Activated naive CD8-positive, alpha-beta T cell treated with anti-CD3 and anti-CD28 coated beads, Interleukin-2, amount 50 U/mL, for 24 hours (primary cell): ENCODE measurements at regions not wholly inside any gene's neighbourhood (a gene's known extent, or its start where the extent isn't known, plus 50 kb on each side); places are given as distances from the start of the nearest gene placed in this dataset.

Experiments
- ATAC-seq: fragments of 150-1000 bp; cut with Tn5 transposase; one replicate; pipeline ENCODE4 v1.10.0; 2021
- DNase-seq: peaks from one replicate; pipeline ENCODE4 v3.0.0; 2021
- H3K27ac Mint-ChIP-seq: one replicate; pipeline ENCODE4 v1.8.0; 2021; ENCODE audit warnings: mild to moderate bottlenecking, mixed read lengths
- H3K27me3 Mint-ChIP-seq: one replicate; pipeline ENCODE4 v1.8.0; 2021; ENCODE audit warnings: mixed read lengths
- H3K36me3 Mint-ChIP-seq: one replicate; pipeline ENCODE4 v1.8.0; 2021; ENCODE audit warnings: low read depth, mixed read lengths
- H3K4me1 Mint-ChIP-seq: one replicate; pipeline ENCODE4 v1.8.0; 2021; ENCODE audit warnings: mixed read lengths
- H3K4me3 Mint-ChIP-seq: one replicate; pipeline ENCODE4 v1.8.0; 2021; ENCODE audit warnings: mild to moderate bottlenecking, moderate library complexity, mixed read lengths
- H3K9me3 Mint-ChIP-seq: one replicate; pipeline ENCODE4 v1.8.0; 2021; ENCODE audit warnings: mixed read lengths

DNA sequence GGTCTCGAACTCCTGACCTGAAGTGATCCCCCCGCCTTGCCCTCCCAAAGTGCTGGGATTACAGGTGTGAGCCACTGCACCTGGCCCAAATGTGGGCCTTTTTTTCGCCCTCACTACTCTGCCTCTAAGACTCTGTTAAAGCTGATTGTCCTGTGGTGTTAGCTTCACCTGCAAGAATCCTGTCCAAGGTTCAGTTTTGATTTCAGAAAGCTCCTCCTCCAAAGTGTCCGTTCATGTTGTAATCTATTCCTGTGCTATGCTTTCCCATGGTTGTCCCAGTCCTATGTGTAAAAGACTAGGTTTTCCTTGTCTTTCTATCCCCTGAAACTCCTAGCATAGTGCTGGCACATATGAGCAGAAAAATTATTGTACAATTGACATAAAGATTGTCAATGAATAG is 440.9 kb downstream of the KLF5 start:
- DNase-seq (no peak), ATAC-seq (no peak)
- Mint-ChIP-seq H3K9me3 (peaks cover 4% of the 10 kb centered on the region), H3K4me1 (no peaks in the 10 kb centered on the region), H3K36me3 (no peaks in the 10 kb centered on the region), H3K27ac (no peak overlapping the region), H3K27me3 (no peaks in the 10 kb centered on the region), H3K4me3 (no peak overlapping the region)

DNA sequence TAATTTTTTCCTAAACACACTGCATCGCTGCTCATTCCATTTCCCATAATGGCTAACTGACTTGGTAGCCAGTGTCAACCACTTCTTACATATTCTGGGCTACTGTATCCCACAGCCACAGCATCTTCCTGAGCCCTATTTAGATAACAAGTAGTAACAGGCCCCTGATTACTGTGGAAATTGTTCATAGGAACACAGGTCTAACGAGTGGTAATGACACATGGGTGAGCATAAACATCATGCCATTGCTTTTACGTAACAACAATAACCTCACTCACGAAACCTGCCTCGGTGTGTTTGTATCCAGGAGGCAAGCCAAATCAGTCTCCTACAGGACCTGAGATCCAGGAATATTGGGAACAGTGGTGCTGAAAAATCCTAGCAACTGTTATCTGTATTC is 438.6 kb downstream of the KLF5 start:
- H3K27me3 Mint-ChIP-seq: no peaks in the 10 kb centered on the region
- no peak for ATAC-seq
- H3K9me3 Mint-ChIP-seq: peaks cover 4% of the 10 kb centered on the region
- no peak for DNase-seq
- no peaks in the 10 kb centered on the region for H3K4me1 Mint-ChIP-seq
- no peak overlapping the region for H3K4me3 Mint-ChIP-seq
- no peaks in the 10 kb centered on the region for H3K36me3 Mint-ChIP-seq
- H3K27ac Mint-ChIP-seq: no peak overlapping the region

DNA sequence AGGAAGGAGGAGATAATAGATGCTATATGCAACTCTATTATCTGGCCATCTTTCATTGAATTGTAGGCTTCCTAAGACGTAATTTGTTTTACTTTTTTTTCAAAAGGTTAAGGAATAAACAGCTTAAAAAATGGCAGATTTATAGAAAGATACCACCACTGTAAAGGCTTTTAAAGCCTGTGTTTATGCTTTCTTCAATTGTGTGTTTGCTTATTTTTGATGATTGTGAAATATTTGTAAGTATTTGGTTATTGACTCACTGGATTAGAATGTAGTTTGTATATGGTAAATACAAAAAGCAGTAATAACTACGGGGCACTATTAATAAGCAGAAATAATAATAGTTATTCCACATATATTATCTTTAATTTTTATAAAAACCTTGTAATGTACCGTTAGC is 437.9 kb downstream of the KLF5 start:
- DNase-seq (no peak), ATAC-seq (no peak)
- H3K27ac Mint-ChIP-seq: no peak overlapping the region
- no peak overlapping the region for H3K4me3 Mint-ChIP-seq
- no peaks in the 10 kb centered on the region for H3K36me3 Mint-ChIP-seq
- peaks cover 4% of the 10 kb centered on the region for H3K9me3 Mint-ChIP-seq
- H3K4me1 Mint-ChIP-seq: no peaks in the 10 kb centered on the region
- H3K27me3 Mint-ChIP-seq: no peaks in the 10 kb centered on the region

DNA sequence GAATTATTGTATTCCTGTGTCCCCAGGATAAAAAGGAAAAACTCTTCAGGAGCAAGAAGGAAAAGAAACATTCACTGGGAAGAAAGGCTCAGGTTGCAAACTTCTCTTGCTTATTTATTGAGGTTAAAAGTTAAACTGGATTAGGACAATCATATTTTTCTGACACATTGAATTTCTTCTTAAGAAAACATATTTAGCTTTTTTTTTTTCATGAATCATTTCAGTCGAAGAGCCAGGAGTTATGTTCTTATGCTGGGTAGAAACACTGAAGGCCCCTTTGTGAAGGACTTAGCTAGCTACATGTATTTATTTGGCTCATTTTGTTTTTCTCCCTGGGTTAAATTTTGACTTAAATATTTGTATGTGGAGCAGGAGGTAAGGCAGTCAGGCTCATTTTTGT is 434.0 kb downstream of the KLF5 start:
- no peak overlapping the region for H3K4me3 Mint-ChIP-seq
- no peaks in the 10 kb centered on the region for H3K36me3 Mint-ChIP-seq
- no peak overlapping the region for H3K27ac Mint-ChIP-seq
- ATAC-seq (no peak), DNase-seq (no peak)
- peaks cover 6% of the 10 kb centered on the region for H3K9me3 Mint-ChIP-seq
- H3K27me3 Mint-ChIP-seq: no peaks in the 10 kb centered on the region
- H3K4me1 Mint-ChIP-seq: no peaks in the 10 kb centered on the region

DNA sequence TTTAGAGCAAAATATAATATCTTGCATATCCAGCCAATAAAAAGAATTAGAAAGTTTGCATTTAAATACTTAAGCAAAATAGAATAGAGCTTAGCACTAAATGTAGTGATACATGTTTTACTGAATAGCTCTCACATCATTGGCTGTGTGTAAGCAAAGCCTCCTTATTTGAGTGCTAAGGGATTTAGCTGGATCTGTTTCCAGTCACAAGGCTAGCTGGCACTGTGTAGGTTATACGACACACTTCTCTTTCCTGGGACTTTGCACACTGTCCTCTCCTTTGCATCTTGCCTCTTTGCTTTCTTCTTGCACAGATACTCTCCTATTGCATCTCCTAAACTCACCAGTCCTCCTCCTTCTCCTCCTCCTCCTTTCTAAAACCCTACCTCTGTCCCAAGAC is 423.8 kb downstream of the KLF5 start:
- H3K9me3 Mint-ChIP-seq: no peaks in the 10 kb centered on the region
- ATAC-seq: no peak

DNA sequence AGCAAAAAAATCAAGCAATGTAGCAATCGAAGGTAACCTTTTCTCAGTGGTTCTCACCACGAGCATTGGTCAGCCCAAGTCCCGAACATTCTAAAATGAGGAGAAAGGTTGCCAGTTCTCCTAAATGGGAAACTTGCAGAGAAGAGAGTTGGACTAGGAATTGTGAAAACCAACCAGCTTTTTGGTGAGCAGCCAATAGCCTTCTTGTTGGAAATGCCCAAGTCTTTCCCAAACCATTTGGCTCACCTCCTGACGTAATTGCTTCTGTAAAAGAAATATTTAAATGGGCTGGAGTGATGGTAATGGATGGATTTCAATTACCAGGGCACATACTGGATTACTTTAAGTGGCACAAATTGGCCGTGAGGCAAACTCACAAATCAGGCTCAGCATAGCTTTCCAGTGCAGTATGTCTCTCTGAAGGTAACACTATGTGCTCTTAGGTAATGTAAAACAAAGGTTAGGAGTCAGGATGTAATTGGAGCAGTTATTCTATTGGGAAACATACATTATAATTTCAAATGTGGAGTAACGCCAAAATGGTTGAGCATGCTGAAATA is 423.2 kb downstream of the KLF5 start:
- ATAC-seq: no peak
- no peak overlapping the region for H3K4me3 Mint-ChIP-seq
- DNase-seq: no peak
- H3K27me3 Mint-ChIP-seq: no peaks in the 10 kb centered on the region
- H3K36me3 Mint-ChIP-seq: no peaks in the 10 kb centered on the region
- H3K9me3 Mint-ChIP-seq: no peaks in the 10 kb centered on the region
- H3K27ac Mint-ChIP-seq: no peak overlapping the region
- no peaks in the 10 kb centered on the region for H3K4me1 Mint-ChIP-seq

More for the DNA sequence above, 423.8 kb downstream of the KLF5 start:
- Mint-ChIP-seq H3K27ac (no peak overlapping the region), H3K4me3 (no peak overlapping the region), H3K27me3 (no peaks in the 10 kb centered on the region), H3K36me3 (no peaks in the 10 kb centered on the region), H3K4me1 (no peaks in the 10 kb centered on the region)
- no peak for DNase-seq

DNA sequence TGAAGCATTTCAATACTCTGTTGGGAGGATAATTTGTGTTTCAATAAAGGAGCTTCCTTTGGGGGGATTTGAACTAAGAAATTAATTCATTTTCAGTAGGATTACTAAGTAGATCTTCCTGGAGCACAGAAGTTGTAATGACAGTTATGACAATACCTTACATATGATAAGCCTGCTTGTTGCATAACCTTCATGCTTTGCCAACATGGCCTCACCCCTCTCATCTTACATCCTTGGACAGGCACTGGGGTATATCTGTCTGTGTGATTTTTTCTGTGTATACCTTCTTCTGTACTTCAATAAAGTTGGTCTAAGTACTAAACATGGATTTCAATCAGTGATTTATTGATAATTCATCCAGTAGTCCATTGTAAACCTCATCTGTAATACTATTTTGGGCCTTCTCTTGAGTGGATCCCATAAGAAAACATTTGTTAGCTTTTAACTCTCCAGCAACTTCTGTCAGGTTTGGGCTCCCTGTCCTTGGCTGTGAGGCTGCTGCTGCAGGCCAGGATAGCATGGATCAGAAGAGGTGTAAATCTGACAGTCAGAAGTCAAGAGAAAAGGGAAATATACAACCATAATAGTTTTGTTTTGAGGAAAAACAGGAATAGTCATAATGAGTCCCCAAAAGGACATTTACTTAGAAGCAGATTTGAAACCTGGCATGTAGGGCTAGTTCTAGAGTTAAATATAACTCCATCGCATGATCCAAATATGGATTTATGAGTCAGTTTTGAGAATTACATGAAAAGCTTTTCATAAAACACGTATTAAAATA is 422.2 kb downstream of the KLF5 start:
- H3K27me3 Mint-ChIP-seq: no peaks in the 10 kb centered on the region
- no peaks in the 10 kb centered on the region for H3K9me3 Mint-ChIP-seq
- H3K36me3 Mint-ChIP-seq: no peaks in the 10 kb centered on the region
- H3K4me1 Mint-ChIP-seq: no peaks in the 10 kb centered on the region
- ATAC-seq (no peak), DNase-seq (no peak)
- no peak overlapping the region for H3K4me3 Mint-ChIP-seq
- H3K27ac Mint-ChIP-seq: no peak overlapping the region

DNA sequence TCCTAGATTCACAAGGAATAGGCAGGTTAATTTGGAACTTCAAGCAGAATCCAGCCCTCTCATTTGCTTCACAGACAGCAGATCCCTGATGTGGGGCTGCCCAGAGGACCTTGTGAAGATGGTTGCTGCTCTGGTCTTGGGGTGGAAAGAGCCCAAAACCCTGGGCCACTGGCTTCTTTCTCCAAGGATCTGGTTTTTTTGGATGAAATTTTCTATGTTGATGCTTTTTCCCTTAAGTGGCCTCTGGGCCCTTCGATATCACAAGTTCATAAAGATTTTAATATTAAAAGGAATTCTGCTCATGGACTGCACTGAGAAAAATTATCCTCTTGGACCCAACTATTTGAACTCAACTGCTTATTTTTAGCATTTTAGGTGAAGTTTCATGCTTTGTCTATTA is 421.1 kb downstream of the KLF5 start:
- no peak overlapping the region for H3K27ac Mint-ChIP-seq
- H3K36me3 Mint-ChIP-seq: no peaks in the 10 kb centered on the region
- H3K9me3 Mint-ChIP-seq: no peaks in the 10 kb centered on the region
- no peaks in the 10 kb centered on the region for H3K27me3 Mint-ChIP-seq
- no peak for ATAC-seq
- H3K4me1 Mint-ChIP-seq: no peaks in the 10 kb centered on the region
- no peak for DNase-seq
- no peak overlapping the region for H3K4me3 Mint-ChIP-seq

DNA sequence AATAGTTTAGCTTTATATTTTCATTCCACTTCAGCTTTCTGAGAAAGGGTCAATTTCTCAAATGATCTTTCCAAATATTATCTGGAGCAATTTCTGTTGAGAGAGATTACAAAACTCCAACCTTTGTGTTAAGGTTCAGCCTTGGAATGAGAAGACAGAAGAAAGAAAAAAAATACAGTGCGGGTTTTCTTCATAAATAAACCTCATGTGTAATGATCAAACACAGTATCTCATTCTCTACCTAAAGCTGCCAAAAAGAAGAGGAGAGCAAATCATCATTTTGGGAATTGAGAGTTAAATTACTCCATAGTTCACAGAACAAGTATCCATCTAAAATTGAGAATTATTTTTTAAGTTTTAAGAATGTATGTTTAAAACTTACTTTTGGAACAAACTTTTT is 420.5 kb downstream of the KLF5 start:
- no peaks in the 10 kb centered on the region for H3K27me3 Mint-ChIP-seq
- ATAC-seq (no peak), DNase-seq (no peak)
- no peak overlapping the region for H3K4me3 Mint-ChIP-seq
- no peak overlapping the region for H3K27ac Mint-ChIP-seq
- H3K36me3 Mint-ChIP-seq: no peaks in the 10 kb centered on the region
- H3K9me3 Mint-ChIP-seq: no peaks in the 10 kb centered on the region
- no peaks in the 10 kb centered on the region for H3K4me1 Mint-ChIP-seq

DNA sequence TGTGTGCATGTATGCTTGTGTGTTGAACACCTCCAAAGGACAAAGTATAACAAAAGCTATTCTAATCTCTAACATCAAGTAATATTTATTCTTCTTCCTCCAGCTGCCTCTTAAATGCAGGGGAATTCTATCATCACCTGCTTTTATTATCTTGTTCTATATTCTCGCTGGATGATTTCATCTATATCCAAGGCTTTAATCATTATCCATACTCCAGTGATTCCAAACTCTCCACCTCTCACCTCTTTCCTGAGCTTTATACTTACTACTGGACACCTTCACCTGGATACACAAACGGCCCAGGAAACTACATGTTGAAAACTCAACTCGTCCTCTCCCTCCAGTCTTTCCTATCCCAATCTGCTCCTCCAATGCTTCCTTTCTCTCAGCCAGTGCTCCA is 418.6 kb downstream of the KLF5 start:
- Mint-ChIP-seq H3K27me3 (no peaks in the 10 kb centered on the region), H3K4me1 (no peaks in the 10 kb centered on the region), H3K36me3 (no peaks in the 10 kb centered on the region), H3K4me3 (no peak overlapping the region), H3K27ac (no peak overlapping the region), H3K9me3 (no peaks in the 10 kb centered on the region)
- ATAC-seq: no peak
- no peak for DNase-seq

DNA sequence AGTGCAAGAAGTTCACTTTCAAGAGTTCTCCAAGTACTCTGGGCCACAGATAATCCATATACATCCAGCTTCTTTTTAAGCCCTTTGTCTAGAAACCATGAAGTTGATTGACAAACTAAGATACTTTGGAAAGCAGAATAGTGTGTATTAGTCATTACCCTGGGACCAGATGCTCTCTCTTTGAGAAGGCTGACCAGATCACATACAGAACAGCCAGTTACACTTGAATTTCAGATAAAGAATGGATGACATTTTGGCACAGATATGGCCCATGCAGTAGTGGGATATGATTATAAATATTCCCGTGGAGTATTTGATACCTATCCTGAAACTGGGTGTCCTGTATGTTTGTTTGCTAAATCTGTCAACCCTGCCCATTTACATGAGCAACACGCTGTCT is 414.2 kb downstream of the KLF5 start:
- no peak for ATAC-seq
- no peaks in the 10 kb centered on the region for H3K4me1 Mint-ChIP-seq
- H3K27ac Mint-ChIP-seq: no peak overlapping the region
- no peaks in the 10 kb centered on the region for H3K27me3 Mint-ChIP-seq
- no peaks in the 10 kb centered on the region for H3K9me3 Mint-ChIP-seq
- H3K36me3 Mint-ChIP-seq: no peaks in the 10 kb centered on the region
- no peak for DNase-seq
- H3K4me3 Mint-ChIP-seq: no peak overlapping the region

DNA sequence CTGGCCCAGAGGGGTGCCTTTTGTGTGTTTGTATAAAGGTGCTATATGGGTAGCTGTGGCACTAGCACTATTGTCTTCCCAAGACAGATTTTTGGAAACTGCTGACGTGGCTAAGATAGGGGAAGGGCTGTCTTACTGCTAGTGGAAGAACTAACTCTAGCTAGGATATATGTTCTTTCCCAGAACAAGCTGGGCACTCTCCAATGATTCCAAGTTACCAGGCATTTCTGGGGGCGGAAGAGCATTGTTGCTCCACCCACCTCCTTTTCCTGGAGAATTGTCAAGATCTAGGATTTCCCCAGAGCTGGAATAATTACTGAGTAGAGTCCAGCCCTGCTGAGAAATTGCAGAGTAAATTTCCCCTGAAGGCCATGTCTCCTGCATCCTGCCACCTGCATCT is 408.3 kb downstream of the KLF5 start:
- Mint-ChIP-seq H3K27ac (no peak overlapping the region), H3K4me1 (no peaks in the 10 kb centered on the region), H3K4me3 (no peak overlapping the region), H3K36me3 (no peaks in the 10 kb centered on the region), H3K27me3 (no peaks in the 10 kb centered on the region), H3K9me3 (no peaks in the 10 kb centered on the region)
- no peak for ATAC-seq
- DNase-seq: no peak

DNA sequence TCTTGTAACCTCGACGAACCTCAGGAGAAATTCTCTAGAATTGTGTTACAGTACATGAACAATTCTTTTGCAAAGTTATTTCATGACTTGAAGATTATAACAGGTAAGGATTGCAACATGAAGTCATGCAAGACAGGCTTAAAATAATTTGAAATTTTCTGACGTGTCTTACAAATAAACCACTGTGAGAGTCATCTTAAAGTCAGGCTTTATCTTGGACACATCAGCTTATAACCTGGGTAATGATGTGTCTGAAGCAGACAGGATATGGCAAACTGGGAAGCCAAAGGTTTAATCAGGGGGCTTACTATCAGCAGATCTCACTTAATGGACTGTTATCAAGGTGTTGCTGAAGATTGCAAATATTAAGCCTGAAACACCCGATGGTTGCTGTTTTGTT is 407.8 kb downstream of the KLF5 start:
- Mint-ChIP-seq H3K36me3 (no peaks in the 10 kb centered on the region), H3K27me3 (no peaks in the 10 kb centered on the region), H3K27ac (no peak overlapping the region), H3K4me3 (no peak overlapping the region), H3K4me1 (no peaks in the 10 kb centered on the region), H3K9me3 (no peaks in the 10 kb centered on the region)
- DNase-seq (no peak), ATAC-seq (no peak)

DNA sequence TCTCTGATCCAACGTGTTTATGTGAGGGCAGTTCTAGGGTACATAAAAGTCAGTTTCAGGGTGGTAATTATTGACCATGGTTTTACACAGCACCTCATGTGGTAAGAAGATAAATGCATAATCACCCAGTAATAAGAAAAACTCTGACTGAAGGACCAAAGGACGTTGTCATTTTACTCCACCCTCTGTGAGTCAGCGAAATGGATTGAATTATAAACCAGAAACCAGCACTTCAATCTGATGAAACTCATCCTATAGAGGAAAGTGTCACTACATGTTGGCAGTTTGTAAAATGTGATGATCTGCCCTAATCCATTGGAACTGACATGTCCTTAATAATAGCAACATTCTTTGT is 406.8 kb downstream of the KLF5 start:
- Mint-ChIP-seq H3K9me3 (no peaks in the 10 kb centered on the region), H3K4me1 (no peaks in the 10 kb centered on the region), H3K36me3 (no peaks in the 10 kb centered on the region), H3K27ac (no peak overlapping the region), H3K27me3 (no peaks in the 10 kb centered on the region), H3K4me3 (no peak overlapping the region)
- DNase-seq: no peak
- ATAC-seq: no peak

DNA sequence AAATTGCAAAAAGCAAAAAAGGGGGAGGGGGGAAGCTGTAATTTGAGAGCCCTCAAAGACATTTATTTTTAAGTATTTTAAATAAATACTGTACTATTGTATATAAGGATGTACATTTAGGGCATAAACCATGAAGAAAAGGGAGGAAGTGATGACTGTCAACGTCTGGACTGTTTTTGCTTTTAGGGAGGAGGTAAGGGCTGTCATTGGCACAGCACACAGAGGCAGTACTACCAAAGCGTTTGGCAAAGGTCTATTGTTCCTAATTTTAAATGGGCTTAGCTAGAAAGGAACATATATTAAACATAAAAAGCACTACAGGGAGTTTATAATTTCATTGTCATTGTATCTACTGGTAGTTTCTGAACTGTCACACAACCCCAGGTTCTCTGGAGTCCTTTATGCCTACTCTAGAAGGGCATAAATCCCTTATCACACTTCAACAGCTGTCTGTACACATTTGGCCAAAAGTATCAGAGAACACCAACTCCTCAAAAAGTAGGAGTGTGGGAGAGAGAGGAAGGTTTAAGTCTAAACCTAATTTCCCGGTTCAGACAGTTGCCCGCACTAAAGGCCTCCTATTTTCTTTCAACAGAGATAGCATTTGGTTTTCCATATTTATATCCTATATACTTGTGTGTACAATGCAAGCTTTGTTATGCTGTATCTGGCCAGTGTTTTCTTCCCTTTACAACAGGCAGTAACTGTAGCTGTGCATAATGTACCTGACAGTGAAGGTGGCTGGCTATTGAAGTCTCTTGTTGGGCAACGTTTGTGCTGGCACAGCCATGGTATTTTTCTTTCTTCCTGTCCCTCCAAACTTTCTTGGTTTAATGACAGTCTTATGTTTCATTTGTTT is 406.2 kb downstream of the KLF5 start:
- DNase-seq (no peak), ATAC-seq (no peak)
- no peak overlapping the region for H3K27ac Mint-ChIP-seq
- no peaks in the 10 kb centered on the region for H3K9me3 Mint-ChIP-seq
- no peaks in the 10 kb centered on the region for H3K4me1 Mint-ChIP-seq
- no peaks in the 10 kb centered on the region for H3K36me3 Mint-ChIP-seq
- H3K4me3 Mint-ChIP-seq: no peak overlapping the region
- H3K27me3 Mint-ChIP-seq: no peaks in the 10 kb centered on the region
